ENCODE measurements at regions not wholly inside any gene's neighbourhood (a gene's known extent, or its start where the extent isn't known, plus 50 kb on each side); places are given as distances from the start of the nearest gene placed in this dataset.

DNA sequence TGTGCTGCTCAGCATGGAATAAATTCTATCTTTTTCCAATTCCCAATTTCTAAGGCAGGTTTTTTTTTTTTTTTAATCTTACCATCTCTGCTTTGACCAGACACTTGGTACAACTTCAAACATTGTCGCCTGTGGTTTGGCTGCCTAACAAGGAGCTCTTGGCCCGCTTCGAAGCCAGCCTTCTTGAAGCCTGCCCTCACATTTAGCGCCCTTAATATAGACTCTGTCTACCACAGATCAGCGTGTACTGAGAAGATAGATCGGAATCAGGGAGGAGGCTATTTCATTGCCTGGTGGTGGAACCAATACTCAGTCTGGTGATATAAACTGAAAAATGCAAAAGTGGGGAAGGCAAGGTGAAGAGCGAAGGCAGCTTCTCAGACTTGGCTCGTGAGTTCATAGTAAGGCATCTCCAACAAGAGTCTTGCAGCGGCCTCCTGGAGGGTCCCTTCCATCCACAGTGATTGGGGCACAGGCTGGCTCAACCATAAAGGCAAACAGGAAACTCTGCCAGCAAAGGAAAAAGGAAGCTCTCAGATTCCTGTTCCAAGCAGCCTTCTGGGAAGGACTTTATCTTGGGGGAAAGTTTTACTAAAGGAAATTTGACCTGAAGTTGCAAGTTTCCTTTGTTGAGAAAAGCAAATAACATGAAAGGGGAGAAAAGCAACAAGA, 103.2 kb upstream of the BCL2L14 start:
- 93 to 100% methylated on average over 5 to 9 of the region's 9 CpGs for WGBS, 2 donors (ENCODE audit: low coverage in 1 of 2)
- Histone ChIP-seq H3K36me3 (no peaks in the 10 kb centered on the region), H3K4me3 (no peak overlapping the region), H3K4me1 (no peaks in the 10 kb centered on the region), H3K9me3 (no peaks in the 10 kb centered on the region), H3K27me3 (no peaks in the 10 kb centered on the region), H3K27ac (no peak overlapping the region)
- no peak for DNase-seq
- intact Hi-C loops (cut with DNase I; ENCODE audit: low total_unique reads), result no loop called here
- in situ Hi-C loops (cut with MboI; ENCODE audit: low pct_ligation_motif_present in 1 of 4, low pct_unique_long_range_greater_than_20kb in 1 of 4, low sequenced_read_pairs in 3 of 4), result no loop called here
- TF ChIP-seq POLR2A (IDR thresholded peaks at IDR 0.05) (no peak), CTCF (IDR thresholded peaks at IDR 0.05) (no peak), POLR2AphosphoS5 (IDR thresholded peaks at IDR 0.05) (no peak), EP300 (IDR thresholded peaks at IDR 0.05; ENCODE audit: low read depth) (no peak)

DNA sequence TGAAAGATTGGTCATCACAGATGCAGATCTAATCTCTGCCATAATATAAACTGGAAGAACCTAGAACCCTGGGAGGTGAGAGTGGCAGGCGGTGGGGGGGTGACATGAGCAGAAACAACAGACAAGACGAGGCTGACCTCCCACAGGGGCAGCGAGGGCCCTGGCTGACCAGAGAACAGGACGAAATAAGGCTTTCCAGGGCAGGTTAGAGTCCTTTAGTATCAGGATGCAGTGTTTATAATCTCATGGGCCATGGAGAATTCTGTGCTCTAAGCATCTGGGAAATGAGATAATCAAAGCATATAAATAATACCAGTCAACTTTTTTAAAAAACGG, 102.7 kb upstream of the BCL2L14 start:
- Histone ChIP-seq H3K4me3 (no peak overlapping the region), H3K36me3 (no peaks in the 10 kb centered on the region), H3K27me3 (no peaks in the 10 kb centered on the region), H3K4me1 (no peaks in the 10 kb centered on the region), H3K9me3 (no peaks in the 10 kb centered on the region), H3K27ac (no peak overlapping the region)
- WGBS, 2 donors (ENCODE audit: low coverage in 1 of 2), result 66 to 68% methylated on average over 5 of the region's 5 CpGs
- intact Hi-C loops (cut with DNase I; ENCODE audit: low total_unique reads), result no loop called here
- in situ Hi-C loops (cut with MboI; ENCODE audit: low pct_ligation_motif_present in 1 of 4, low pct_unique_long_range_greater_than_20kb in 1 of 4, low sequenced_read_pairs in 3 of 4), result no loop called here
- DNase-seq, result no peak
- TF ChIP-seq POLR2A (IDR thresholded peaks at IDR 0.05), result no peak
- TF ChIP-seq POLR2AphosphoS5 (IDR thresholded peaks at IDR 0.05), result no peak
- no peak for TF ChIP-seq EP300 (IDR thresholded peaks at IDR 0.05; ENCODE audit: low read depth)
- TF ChIP-seq CTCF (IDR thresholded peaks at IDR 0.05), result no peak

GRCh38 chr12:11968516-11968915, 102.2 kb upstream of the BCL2L14 start:
- Histone ChIP-seq H3K4me3 (no peak overlapping the region), H3K27me3 (no peaks in the 10 kb centered on the region), H3K9me3 (no peaks in the 10 kb centered on the region), H3K4me1 (no peaks in the 10 kb centered on the region), H3K27ac (no peak overlapping the region), H3K36me3 (no peaks in the 10 kb centered on the region)
- in situ Hi-C loops (cut with MboI; ENCODE audit: low pct_ligation_motif_present in 1 of 4, low pct_unique_long_range_greater_than_20kb in 1 of 4, low sequenced_read_pairs in 3 of 4), result no loop called here
- 76 to 87% methylated on average over 7 of the region's 7 CpGs for WGBS, 2 donors (ENCODE audit: low coverage in 1 of 2)
- no peak for DNase-seq
- TF ChIP-seq POLR2AphosphoS5 (IDR thresholded peaks at IDR 0.05), result no peak
- TF ChIP-seq EP300 (IDR thresholded peaks at IDR 0.05; ENCODE audit: low read depth), result no peak
- no peak for TF ChIP-seq CTCF (IDR thresholded peaks at IDR 0.05)
- no peak for TF ChIP-seq POLR2A (IDR thresholded peaks at IDR 0.05)
- intact Hi-C loops (cut with DNase I; ENCODE audit: low total_unique reads), result no loop called here

GRCh38 chr12:11969437-11970154, 101.1 kb upstream of the BCL2L14 start:
- Histone ChIP-seq H3K36me3 (no peaks in the 10 kb centered on the region), H3K27ac (no peak overlapping the region), H3K4me1 (no peaks in the 10 kb centered on the region), H3K27me3 (no peaks in the 10 kb centered on the region), H3K9me3 (no peaks in the 10 kb centered on the region), H3K4me3 (no peak overlapping the region)
- WGBS, 2 donors (ENCODE audit: low coverage in 1 of 2), result 30 to 80% methylated on average over 2 to 8 of the region's 8 CpGs
- no peak for TF ChIP-seq EP300 (IDR thresholded peaks at IDR 0.05; ENCODE audit: low read depth)
- TF ChIP-seq CTCF (IDR thresholded peaks at IDR 0.05), result no peak
- no peak for TF ChIP-seq POLR2AphosphoS5 (IDR thresholded peaks at IDR 0.05)
- intact Hi-C loops (cut with DNase I; ENCODE audit: low total_unique reads), result no loop called here
- no peak for DNase-seq
- in situ Hi-C loops (cut with MboI; ENCODE audit: low pct_ligation_motif_present in 1 of 4, low pct_unique_long_range_greater_than_20kb in 1 of 4, low sequenced_read_pairs in 3 of 4), result no loop called here
